Colon (tissue), 2 donors: ENCODE measurements at regions not wholly inside any gene's neighbourhood (a gene's known extent, or its start where the extent isn't known, plus 50 kb on each side); places are given as distances from the start of the nearest gene placed in this dataset.
A peak's percentile ranks its signal among the peaks of the same experiment; 100 is the strongest.

ENCODE experiments used
- FAIRE-seq: peaks from 2 replicates; lab custom pipeline; 2012; peaks lifted over from hg19 to GRCh38; lab: Jason Lieb, UNC
- donor health status: control.
- donor health status: control.

DNA sequence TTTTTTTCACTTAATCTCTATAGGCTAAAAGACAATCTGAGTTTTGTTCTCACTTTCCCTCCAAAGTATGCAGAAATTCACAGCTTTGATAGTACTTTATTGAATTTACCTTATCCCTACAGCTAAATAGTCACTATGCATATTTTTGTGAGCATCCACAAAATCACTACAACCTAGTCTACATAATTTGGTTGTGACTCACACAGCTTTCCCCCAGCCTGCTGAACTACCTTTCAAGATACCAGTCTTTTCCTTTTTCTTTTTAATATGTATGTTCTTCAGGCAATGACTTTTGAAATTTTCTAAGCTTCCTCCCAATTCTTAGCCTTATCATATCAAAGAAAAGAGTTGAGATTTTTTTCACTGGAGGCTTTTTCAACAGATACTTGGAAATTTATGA lies 347.3 kb upstream of the CDH6 start:
- FAIRE-seq = no peak

DNA sequence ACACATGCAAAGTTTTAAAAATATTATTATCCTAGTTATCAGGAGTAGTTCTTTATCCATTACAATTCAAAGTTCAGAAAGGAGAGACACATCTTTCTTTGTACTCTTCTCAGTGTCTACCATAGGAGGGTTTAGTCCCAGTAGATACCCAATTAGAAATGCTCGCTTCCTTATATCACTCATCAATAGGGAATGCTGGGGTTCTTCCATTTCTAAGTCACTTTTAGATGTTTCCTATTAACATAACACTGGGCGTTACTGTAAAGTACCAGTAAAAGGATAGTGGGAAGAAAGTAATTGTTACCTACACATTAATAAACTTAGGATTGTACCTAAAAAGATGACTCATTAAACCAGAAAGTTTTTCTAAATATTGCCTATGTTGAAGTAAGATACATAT lies 348.3 kb upstream of the CDH6 start:
- FAIRE-seq = no peak

DNA sequence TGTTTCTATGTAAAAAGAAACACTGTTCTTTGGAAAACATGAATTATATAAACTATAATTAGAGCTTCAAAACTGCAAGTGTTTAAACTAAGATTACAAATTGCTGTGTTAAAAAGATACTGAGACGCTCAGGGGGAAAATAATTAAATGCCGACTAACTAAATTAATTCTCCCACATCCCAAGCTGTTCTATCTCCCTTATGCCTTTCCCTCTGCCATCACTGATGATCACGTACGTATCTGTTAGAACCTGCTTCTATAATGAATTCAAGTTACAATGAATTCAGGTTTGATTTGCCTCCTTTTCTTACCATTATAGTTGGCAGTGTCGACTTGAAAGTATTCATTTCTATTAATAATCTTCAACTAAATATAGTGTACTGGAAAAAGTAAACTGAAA lies 349.9 kb upstream of the CDH6 start:
- FAIRE-seq = no peak

DNA sequence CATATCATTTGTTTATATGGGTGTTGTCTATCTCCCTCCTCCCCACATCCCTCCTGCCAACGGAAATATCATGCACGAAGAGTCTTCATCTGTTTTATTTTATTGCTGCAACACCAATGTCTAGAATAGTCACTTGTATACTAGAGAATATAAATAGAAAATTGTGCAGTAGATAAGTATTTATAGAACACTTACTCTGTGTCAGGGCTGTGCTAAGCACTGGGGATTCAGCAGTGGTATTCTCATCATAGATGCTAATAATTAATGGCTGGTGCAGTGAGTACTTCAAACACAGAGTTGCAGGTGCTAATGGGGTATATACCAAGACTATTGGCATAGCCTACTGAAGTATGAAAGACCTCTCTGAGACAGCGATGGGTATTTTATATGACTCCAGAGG lies 353.5 kb upstream of the CDH6 start:
- no peak for FAIRE-seq

DNA sequence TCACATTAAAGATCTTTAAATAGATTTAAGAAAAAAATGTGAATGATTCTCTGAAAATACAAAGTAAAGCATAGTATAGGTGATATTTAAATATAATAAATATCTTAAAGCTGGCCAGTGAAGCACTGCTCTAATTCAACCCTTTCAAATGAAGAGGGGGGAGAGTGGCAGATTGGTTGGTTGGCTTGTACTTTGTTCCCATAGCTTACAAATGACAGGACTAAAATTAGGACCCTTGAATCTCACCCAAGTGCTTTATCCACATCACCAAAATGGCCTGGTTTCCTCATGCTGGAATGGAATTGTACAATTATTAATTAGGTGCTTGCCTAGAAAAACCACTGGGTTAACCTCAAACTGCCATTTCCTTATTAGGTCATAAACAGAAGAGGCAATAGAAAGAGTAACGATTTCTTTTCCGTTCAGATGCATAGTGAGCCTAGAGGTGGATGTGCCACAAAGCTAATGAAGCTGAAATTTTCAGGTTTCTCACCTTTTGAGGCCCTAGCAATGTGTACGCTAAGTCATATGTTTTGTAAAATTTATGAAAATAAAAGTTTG lies 354.5 kb upstream of the CDH6 start:
- FAIRE-seq = no peak

DNA sequence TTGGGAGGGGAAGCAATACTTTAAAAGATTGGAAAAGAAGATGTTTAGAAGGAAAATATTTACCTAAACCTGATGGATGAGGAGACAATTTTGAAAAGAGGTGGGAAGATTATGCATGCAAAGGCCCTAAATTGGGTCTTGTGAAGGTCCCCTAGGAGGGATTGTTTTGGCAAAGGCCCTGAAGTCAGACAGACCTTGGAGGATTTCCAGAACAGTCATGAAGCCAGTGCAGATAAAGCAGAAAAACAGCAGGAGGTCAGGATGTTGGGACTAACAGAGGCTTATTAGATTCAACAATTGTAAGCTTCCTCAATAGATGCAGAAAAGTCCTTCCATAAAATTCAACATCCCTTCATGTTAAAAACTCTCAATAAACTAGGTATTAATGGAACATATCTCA lies 361.0 kb upstream of the CDH6 start:
- no peak for FAIRE-seq

DNA sequence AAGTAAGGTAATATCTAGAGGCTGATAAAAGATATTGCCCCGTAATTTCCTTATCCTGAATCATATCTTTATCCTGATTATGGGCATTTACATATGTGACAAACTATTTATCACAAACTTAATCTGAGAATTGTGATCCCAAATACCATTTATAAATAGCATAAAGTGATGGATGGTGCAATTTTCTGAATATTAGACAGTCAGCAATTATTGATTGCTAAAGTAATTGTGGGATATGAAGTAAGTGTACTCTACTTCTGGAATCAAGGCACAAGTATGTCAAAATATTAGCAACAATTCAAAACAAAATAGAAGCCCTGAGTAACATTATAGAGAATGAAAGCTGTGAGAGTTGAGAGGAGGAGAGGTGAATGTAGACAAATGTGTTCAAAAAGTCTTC lies 361.9 kb upstream of the CDH6 start:
- no peak for FAIRE-seq

DNA sequence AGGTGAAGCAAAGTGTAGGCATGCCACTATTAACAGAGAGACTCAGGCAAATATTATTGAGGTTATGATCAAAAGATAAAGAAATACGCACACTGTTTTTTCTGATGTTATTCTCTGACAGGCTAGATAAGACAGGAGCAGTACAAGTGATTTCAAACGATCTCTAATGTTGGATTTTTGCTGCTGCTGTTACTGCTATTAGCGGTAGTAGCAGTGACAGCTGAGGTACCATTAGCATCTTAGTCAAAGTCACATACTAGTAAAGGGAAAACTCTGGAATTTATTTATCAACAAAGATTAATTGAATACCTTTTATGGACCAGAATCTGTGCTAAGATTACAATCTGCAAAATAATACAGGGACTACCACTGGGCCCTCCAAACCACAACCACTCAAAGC lies 362.4 kb upstream of the CDH6 start:
- FAIRE-seq = no peak

DNA sequence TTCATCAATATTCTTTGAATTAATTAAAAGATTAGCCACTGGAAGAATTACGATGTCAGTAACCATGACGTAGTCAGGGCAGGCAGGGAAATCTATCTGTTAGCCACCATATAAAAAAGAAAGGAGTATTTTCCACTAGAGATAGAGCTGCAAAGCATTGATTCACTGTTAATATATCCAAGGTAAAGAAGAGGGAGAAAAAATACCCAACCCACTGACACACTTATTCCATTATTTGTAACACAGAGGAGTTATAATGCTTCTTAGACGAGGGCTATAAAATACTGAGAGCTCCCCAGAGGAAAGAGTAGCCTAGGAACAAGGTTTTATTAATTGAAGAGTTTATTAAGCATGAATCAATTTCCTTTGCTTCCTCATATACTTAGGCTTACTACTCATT lies 382.2 kb upstream of the CDH6 start:
- FAIRE-seq = no peak

DNA sequence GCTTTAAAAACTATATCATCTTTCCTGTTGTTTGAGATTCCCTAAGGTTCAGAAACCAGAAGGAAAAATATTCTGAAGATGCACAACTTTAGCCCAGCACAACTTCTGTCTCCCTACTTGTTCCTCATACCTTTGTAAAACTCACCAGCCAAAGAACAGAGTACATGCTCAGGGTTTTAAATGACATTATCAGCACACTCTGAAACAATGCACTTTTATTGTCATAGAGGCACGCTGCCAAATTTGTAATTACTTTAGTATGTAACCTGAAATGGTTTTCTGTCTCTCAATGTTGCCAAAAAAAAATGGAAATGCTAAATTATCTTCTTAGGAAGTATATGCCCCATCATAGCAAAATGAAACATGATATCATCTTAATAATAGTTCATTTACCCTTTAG lies 383.6 kb upstream of the CDH6 start:
- FAIRE-seq = no peak

DNA sequence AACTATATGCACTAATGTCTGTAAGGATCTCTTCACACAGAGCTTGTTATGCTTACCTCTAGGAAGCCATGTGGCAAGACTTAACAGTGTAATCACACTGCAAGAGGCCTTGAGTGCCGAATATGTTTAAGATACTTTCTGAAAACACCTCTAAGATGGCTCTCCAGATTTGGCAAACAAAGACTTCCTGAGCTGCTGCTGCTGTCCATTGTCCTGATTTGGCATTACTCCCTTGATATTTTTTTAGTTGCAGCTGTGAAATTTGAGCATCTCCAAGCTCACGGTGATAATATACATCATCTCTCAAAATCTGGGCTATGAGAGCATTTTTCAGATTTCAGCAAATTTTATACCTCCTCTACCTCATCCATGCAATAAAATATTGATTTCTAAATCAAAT lies 384.5 kb upstream of the CDH6 start:
- no peak for FAIRE-seq

DNA sequence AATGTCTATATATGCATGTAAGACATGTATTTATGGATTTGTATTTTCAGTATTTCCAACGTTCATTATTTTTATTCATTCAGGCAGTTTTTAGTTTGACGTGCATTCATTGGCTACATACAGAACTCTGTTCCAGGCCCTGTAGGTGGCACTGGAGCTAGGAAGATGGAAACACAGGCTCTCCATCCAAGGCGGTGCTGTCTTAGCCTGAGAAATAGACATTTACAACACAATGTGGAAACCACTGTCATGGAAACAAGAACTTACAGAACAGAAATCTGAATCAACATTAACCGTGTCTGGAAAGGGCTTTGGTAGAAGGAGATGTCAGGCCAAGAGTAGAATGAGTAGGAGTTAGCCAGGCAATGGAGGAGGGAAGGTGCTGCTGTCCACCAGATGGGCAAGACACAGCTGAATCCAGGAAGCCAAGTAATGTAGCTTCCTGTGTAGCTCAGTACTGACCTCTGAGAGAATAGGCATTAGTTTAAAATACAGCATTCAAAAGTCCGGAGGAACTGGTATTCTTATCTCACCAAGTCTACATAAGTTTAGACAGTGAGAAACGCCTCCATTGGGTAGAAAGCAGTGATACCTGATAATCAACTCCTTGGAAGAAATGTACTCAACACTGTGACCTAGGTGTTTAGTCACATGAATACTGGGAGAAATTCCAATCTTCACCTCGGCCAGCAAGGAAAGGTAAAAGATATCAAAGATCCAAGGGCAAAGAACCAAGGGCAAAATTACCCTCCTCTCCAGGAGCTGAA lies 388.6 kb upstream of the CDH6 start:
- no peak for FAIRE-seq

DNA sequence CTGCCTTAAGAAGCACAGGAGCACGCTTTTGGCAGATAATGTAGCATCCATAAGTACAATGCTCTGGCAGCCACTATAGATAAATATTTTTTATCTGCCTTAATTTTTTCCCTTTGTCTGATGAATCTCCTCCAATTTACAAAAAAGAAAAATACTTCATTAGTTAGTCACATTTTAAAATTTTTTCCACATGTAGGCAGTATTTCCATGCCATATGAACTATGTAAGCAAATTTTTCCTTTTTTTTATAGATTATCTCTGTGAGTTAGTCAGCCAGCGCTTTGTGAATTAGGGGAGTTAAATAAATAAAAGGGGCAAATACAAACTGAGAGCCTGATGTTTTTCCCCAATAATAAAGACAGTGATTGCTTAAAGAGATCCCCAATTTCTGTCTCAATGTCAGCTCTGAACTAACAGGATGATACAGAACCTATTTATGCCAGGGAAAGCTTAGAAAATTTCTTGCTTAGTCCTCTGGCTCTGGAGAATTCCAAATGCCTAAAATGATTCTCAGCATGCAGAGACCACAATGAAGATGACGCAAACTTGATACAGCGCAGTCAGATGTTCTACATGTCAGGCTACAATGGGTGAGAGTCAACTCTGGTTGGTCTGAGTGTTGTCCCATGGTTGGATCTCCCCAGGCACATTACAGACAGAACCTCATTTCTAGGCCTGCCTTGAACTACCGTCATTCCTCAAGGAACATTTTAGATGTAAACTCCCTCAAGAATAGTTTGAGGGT lies 390.4 kb upstream of the CDH6 start:
- FAIRE-seq = no peak

DNA sequence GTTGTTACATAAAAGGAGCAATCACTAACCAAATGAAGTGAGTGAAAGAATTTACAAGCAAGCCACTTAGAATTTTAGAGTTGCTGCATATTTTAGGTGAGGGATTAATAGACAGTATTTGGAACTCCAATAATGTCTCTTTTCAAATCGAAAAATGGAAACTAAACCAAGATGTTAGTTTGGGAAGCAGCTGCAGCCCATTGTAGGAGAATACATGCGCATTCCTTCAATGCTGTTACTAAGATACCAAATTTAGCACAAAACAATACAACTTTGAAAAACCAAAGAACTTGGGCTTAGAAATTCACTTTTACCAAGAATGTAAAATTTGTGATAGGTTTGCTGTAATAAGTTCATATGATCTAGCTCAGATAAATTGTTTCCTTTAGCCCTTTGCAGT lies 411.8 kb upstream of the CDH6 start:
- no peak for FAIRE-seq

DNA sequence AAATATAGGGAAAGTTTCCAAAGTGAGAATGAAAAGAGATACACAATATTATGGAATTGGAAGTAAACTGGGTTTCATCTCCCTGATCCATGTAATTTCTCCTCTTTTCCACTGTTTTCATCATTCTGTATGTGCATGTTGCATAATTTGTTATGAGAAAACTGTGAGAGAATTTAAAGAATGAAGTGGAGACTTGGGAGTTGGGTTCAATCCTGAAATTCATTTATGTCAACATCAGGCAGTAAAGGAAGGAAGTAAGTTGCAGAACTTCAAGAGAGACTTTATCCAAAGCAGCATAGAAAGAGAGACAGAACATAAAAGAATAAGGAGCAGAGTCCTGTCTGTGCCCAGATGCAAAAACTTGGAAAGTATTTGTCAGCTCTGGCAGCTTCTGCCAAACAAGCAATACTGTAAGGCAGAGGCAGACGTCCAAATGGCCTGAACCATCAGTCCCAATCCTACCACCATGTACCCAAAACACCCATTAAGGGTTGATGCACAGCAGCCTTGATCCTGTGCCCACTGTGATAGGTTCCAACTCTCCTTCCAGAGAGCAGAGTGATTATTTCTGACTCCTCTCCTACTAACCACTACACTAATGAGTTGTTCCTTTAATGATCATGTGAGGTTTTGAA lies 425.3 kb upstream of the CDH6 start:
- no peak for FAIRE-seq

DNA sequence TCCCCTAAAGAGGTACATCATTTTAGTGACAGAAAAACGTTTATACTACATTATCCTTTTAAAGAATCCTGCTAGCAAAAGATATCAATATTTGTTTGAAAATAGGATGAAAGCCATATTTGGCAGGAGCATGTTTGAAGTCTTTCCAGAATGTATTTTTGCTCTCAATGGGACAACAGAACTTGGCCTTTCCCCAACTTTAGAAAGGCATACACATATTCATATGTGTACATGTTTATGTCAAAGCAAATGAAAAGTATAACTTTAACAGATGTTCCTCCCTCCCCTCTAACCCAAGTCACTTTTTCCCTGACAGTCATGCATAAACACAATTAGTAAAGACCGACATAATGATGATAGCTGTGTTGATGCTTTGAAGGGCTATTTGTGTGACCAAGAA lies 427.8 kb upstream of the CDH6 start:
- FAIRE-seq = no peak

DNA sequence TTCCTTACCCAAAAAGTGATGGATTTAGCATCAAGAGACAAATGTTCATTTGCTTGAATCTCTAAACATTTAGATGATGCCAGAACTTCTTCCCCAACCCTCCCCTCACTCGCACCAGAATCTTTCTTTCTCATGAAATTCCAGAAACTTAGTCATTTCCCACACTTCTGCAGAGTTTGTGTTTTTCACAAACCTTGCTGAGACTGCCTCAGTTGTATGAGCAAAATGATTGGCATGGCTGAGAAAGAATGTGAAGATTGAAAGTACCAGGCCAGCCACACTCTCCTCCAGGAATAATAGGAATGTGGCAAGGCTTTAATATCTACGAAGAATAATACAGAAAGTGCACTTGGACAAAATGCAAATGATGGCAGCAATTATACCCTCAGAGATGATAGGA lies 428.3 kb upstream of the CDH6 start:
- FAIRE-seq = no peak

DNA sequence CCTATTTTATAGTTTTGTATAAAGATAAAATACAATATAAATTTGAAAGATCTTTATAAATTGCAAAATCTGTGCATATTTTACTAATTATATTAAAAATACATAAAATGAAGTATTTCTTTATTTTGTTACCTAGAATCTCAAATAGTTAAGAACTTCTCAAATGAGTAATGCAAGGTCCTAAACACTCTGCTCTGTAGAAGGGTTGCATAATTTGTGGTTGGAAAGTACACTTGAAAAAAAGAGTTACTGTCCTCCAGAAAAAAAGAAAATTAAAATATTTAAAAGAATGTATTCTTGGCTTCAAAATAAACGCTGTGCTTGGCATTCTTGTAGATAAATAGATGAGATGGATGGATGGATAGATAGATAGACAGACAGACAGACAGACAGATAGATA lies 428.8 kb upstream of the CDH6 start:
- peak; percentile 41 for FAIRE-seq

DNA sequence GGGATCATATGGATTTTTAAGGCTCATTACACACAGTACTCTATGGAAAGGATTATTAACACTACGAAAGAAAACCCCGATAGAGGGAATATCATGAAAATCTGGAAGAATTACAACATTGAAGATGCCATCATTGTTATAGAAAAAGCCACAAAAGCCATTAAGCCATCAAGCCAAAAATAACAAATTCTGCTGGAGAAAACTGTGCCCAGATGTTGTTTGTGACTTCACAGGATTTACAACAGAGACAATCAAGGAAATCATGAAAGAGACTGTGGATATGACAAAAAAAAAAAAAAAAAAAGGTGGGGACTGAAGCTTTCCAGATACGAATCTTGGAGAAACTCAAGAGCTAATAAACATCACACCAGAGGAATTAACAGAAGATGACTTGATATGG lies 433.8 kb upstream of the CDH6 start:
- FAIRE-seq = no peak

DNA sequence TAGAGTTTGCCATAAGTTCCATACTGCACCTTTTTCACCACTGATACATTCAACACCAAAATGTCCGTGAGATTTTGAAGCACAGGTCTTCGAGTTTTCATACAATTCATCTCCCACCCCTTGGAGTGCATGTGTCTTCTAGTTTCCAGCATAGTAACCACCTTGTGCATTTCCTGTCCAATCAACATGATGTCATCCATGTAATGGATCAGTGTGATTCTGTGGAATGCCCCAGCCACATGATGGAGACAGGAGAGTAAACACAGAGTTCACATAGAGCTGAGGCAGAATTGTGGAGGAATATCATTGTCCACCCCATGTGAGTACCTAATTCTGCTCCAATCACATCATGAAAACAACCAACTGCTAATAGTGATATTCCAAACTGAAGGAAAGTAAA lies 441.5 kb upstream of the CDH6 start:
- FAIRE-seq = no peak

DNA sequence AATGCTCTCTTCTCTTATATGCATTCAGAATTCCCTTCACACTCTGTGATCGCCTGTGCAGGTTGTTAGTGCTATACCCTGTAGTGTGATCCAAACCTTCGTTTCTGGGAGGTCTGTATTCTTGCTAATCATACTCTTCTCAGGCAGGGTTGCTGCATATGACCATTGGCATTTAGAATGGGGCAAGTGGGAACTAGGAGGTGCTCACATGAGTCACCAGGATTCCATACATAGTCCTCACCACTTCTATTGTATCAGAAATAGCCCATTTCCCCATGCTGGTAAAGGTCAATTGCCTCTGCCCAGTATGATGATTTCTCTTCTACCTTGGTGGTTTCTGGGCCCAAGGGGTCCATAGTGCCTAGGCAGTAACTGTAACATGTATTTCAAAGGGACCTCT lies 443.5 kb upstream of the CDH6 start:
- no peak for FAIRE-seq

DNA sequence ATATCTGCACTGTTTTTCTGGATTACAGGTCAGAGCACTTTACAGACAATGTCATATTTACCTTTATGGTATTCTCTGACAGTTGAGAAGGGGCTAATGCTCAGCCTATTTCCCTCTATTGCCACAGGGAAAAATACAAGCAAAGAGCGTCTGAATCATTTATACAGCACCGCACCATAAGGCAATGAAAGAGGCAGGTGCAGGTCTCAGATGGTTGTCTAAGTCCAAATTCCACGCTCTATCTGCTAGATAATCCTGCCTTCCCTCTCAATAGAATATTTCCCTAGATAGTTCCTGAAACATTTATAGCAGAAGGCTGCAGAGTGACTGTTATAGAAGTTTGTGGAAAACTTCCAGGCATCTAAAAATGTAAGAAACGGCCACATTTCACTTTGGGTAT lies 446.1 kb upstream of the CDH6 start:
- FAIRE-seq = no peak

DNA sequence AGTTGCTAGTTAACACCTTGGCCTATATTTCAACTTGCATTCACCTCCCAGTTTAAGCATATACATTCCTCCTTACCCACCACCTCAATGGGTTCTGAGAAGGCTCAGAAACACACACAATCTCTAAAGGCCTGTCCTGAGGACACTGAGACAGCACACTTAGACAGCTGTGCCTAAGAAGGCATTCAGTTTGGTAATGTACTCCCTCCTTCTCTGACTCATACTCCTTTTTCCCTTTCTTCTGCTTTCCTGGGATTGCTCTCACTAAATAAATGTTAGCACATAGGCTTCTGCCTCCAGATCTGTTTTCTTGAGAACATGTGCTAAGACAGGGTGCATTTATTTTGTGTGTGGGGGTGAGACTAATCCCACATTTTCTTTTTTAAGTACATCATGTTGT lies 456.8 kb upstream of the CDH6 start:
- FAIRE-seq = no peak
